Heart right ventricle (tissue), 16 donors: ENCODE measurements at regions not wholly inside any gene's neighbourhood (a gene's known extent, or its start where the extent isn't known, plus 50 kb on each side); places are given as distances from the start of the nearest gene placed in this dataset.
"Not testable (repeated sequence)": the region's sequence is repeated elsewhere in the genome, so short reads cannot be mapped to it uniquely, and the experiment has no call there.

Source experiments
- ATAC-seq, 8 donors: fragments of 200-7000 bp; cut with Tn5 transposase; one replicate each; pipeline ENCODE4 v1.9.1; 2020; ENCODE audit warnings: mild to moderate bottlenecking in 8 of 8, moderate library complexity in 8 of 8, moderate number of reproducible peaks in 1 of 8
- DNase-seq, 2 donors: peaks; one replicate each; pipeline ENCODE4 v3.0.0-alpha.2; 2020
- H3K27ac ChIP-seq, 10 donors: fragments of 200-600 bp; sonication (generic) in 2 of 10; one replicate each; pipeline versions ENCODE4 v1.5.0 to v1.8.0; 2020 to 2022; ENCODE audit warnings: mild to moderate bottlenecking in 3 of 10
- H3K27me3 ChIP-seq, 7 donors: fragments of 200-600 bp; one replicate each; pipeline ENCODE4 v1.8.0; 2021 to 2022; ENCODE audit warnings: mild to moderate bottlenecking in 2 of 7
- H3K36me3 ChIP-seq, 9 donors: fragments of 200-600 bp; sonication (generic) in 1 of 9; one replicate each; pipeline versions ENCODE4 v1.5.0 to v1.8.0; 2020 to 2022; ENCODE audit warnings: mild to moderate bottlenecking in 2 of 9
- H3K4me1 ChIP-seq, 9 donors: fragments of 200-600 bp; sonication (generic) in 1 of 9; one replicate each; pipeline versions ENCODE4 v1.5.0 to v1.8.0; 2020 to 2022; ENCODE audit warnings: mild to moderate bottlenecking in 4 of 9
- H3K4me3 ChIP-seq, 10 donors: fragments of 200-600 bp; sonication (generic) in 2 of 10; one replicate each; pipeline versions ENCODE4 v1.5.0 to v1.8.0; 2020 to 2022; ENCODE audit warnings: mild to moderate bottlenecking in 7 of 10, moderate library complexity in 2 of 10
- H3K9me3 ChIP-seq, 11 donors: fragments of 200-600 bp in 10 of 11; sonication (generic) in 2 of 11; one replicate each; pipeline versions ENCODE4 v1.5.0 to v1.8.0; 2013 to 2022; ENCODE audit warnings: mild to moderate bottlenecking in 2 of 11, control low read depth in 1 of 11, moderate library complexity in 1 of 11
- WGBS, 2 donors: extraction: QIAGEN DNeasy Blood & Tissue Kit; methylation state at CpG; one replicate each; pipeline ENCODE4 v1.1.7; 2013; ENCODE audit warnings: inconsistent platforms in 1 of 2; 5-methylcytosine and 5-hydroxymethylcytosine counted together
- intact Hi-C, 10 donors: fragments of 100-400 bp; cut with DNase I; formaldehyde crosslinking; loops; one replicate each; pipeline versions ENCODE4 v1.11.1 to v1.14.2; 2022
- TF ChIP-seq, protein P1 (sequence below), 9 donors: fragments of 200-600 bp; sonication (generic) in 2 of 9; IDR thresholded peaks; one replicate each; pipeline versions ENCODE4 v1.5.0 to v1.8.0; 2021 to 2022; ENCODE audit warnings: antibody characterized with exemption in 9 of 9, mild to moderate bottlenecking in 5 of 9, moderate library complexity in 1 of 9
- donor health status: Arrhythmogenic right ventricular cardiomyopathy.
- donor health status: ischemic (EF 13 %, LVEDD 7.1; RV severe dilation, severe dysfunction).
- donor health status: healthy with polysubstance abuse.
- donor health status: DM: no; HTN: yes; CAD: no.
- donor health status: DM: no; HTN: no; CAD: no.
- donor health status: ischemic (EF 25% LVEDD 6.9; RV normal size, moderate dysfunction).
- donor health status: ischemic (EF 25% LVEDD 5.7; RV mildly dilated, moderate dysfunction).
- donor health status: healthy.
- donor health status: DM: yes; HTN: yes; CAD: no.
- donor health status: Ischemic cardiomyopathy.
- donor health status: ischemic (EF 35%, LVEDD 5.7; RV mildly dilated, moderate dysfunction).
- donor health status: nonischemic (EF 11% LVEDD 7.7; RV severe dilation, severe dysfunction).
- donor health status: DM: yes; HTN: yes; CAD: no.
- donor health status: PGD.
- donor health status: ischemic (EF 29% LVEDD 5.4; RV normal size, mild dysfunction).
- donor health status: nonischemic (EF 23%, LVEDD 6.1; RV moderate dilation, normal function).

DNA sequence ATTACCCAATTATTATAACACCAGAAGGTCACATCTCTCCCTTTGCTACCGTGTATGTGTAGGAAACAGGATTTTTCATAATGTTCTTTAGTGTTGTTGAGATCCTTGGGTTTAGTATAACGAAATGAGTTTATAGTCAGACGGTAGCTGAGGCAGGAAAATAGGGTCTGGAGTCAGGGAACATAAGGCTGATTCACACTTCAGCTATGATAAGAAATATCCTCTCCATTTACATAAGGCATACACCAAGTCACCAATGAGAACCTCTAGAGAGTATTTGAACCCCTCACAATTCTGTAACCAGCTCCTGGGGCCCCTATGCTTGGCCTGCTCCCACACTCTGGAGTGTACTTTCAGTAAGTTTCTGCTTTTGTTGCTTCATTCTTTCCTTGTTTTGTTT is 58.9 kb upstream of the ANKH start:
- H3K4me1 ChIP-seq: peaks cover 0 to 18% (median 9%) of the 10 kb centered on the region in 9 donors
- 85% methylated on average over 3 of the region's 3 CpGs for WGBS, 2 donors
- DNase-seq (no peak), ATAC-seq (no peak)
- TF ChIP-seq, protein P1, sequence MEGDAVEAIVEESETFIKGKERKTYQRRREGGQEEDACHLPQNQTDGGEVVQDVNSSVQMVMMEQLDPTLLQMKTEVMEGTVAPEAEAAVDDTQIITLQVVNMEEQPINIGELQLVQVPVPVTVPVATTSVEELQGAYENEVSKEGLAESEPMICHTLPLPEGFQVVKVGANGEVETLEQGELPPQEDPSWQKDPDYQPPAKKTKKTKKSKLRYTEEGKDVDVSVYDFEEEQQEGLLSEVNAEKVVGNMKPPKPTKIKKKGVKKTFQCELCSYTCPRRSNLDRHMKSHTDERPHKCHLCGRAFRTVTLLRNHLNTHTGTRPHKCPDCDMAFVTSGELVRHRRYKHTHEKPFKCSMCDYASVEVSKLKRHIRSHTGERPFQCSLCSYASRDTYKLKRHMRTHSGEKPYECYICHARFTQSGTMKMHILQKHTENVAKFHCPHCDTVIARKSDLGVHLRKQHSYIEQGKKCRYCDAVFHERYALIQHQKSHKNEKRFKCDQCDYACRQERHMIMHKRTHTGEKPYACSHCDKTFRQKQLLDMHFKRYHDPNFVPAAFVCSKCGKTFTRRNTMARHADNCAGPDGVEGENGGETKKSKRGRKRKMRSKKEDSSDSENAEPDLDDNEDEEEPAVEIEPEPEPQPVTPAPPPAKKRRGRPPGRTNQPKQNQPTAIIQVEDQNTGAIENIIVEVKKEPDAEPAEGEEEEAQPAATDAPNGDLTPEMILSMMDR (IDR thresholded peaks at IDR 0.05): no peak
- no peaks in the 10 kb centered on the region for H3K36me3 ChIP-seq
- H3K27me3 ChIP-seq: no peaks in the 10 kb centered on the region
- no peak overlapping the region for H3K4me3 ChIP-seq
- intact Hi-C loops: loop anchor here in 2 of 10 donors (10.0 kb wide), 1 partner anchor 56 kb away; the partner anchor contains the start of gene ANKH (in 2 of the 2)
- H3K9me3 ChIP-seq: no peaks in the 10 kb centered on the region
- no peak overlapping the region for H3K27ac ChIP-seq

DNA sequence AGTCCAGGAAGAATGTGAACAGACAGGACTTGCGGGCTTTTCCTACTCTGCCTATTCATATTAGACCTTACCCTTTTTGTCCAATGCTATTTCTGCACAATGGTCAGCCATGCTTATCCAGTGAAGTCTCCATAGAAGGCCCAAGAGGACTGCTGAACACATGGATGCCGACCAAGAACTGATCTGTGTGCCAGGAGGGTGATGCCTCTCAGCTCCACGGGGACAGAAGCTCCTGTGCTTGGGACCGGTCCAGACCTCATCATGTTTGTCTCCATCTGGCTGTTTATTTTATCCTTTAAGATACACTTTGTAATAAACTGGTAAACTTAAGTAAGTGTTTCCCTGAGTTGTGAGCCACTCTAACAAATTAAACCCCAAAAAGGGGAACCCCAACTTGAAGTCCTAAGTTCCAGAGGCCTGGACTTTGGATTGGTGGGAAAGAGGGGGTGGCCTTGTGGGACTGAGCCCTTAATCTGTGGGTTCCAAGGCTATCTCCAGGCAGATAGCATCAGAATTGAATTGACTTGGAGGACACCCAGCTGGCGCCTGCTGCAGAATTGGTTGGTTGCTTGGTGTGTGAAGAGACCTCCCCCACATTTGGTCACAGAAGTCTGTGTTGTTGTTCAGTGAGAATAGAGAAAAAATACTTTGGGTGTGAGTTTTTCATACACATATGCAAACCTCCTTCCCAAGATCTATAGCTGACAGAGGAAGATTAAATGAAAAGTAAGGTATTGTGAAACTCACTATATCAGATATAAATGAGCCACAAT is 57.9 kb upstream of the ANKH start:
- no peaks in the 10 kb centered on the region for H3K36me3 ChIP-seq
- intact Hi-C loops: loop anchor here in 2 of 10 donors (10.0 kb wide), 1 partner anchor 55 kb away; the partner anchor contains the start of gene ANKH (in 2 of the 2)

DNA sequence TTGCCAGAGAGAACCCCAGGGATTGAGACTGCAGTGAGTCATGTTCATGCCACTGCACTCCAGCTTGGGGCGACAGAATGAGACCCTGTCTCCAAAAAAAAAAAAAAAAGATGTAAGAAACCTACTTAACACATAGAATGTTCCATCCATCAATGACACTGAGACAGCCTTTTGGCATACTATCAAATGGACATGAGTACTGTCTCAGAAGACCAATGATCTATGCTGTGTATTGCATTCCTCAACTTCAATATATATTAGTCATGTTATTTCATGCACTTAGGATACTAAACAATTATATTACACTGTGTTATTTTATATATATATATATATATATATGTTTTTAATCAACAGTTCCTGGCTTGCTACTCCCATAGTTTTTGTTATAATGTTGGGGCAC is 57.1 kb upstream of the ANKH start:
- DNase-seq: no peak
- intact Hi-C loops: no loop called here
- ATAC-seq: no peak
- no peaks in the 10 kb centered on the region for H3K9me3 ChIP-seq
- TF ChIP-seq, protein P1 (IDR thresholded peaks at IDR 0.05): no peak
- 69 to 87% methylated on average over 1 of the region's 1 CpG for WGBS, 2 donors
- no peaks in the 10 kb centered on the region for H3K27me3 ChIP-seq
- no peak overlapping the region for H3K4me3 ChIP-seq
- peaks cover 0 to 24% (median 11%) of the 10 kb centered on the region in 9 donors for H3K4me1 ChIP-seq
- no peak overlapping the region for H3K27ac ChIP-seq
- no peaks in the 10 kb centered on the region for H3K36me3 ChIP-seq

More for the DNA sequence above, 57.9 kb upstream of the ANKH start:
- DNase-seq (no peak), ATAC-seq (peak in 1 of 8 donors; percentile 82)
- Histone ChIP-seq H3K4me3 (no peak overlapping the region), H3K27ac (no peak overlapping the region), H3K4me1 (peaks cover 0 to 24% (median 11%) of the 10 kb centered on the region in 9 donors), H3K9me3 (no peaks in the 10 kb centered on the region), H3K27me3 (no peaks in the 10 kb centered on the region)
- WGBS, 2 donors: 54 to 58% methylated on average over 5 of the region's 5 CpGs
- TF ChIP-seq, protein P1 (IDR thresholded peaks at IDR 0.05): no peak

GRCh38 chr5:14925326-14925725 is 53.7 kb upstream of the ANKH start:
- WGBS, 2 donors: 78 to 79% methylated on average over 3 of the region's 3 CpGs
- no peaks in the 10 kb centered on the region for H3K9me3 ChIP-seq
- ATAC-seq (no peak), DNase-seq (no peak)
- no peak overlapping the region for H3K4me3 ChIP-seq
- intact Hi-C loops: no loop called here
- H3K36me3 ChIP-seq: no peaks in the 10 kb centered on the region
- peak overlapping the region in 1 of 10 donors; percentile 64 for H3K27ac ChIP-seq
- H3K4me1 ChIP-seq: peaks cover 0 to 36% (median 23%) of the 10 kb centered on the region in 9 donors
- TF ChIP-seq, protein P1 (IDR thresholded peaks at IDR 0.05): no peak
- H3K27me3 ChIP-seq: no peaks in the 10 kb centered on the region

DNA sequence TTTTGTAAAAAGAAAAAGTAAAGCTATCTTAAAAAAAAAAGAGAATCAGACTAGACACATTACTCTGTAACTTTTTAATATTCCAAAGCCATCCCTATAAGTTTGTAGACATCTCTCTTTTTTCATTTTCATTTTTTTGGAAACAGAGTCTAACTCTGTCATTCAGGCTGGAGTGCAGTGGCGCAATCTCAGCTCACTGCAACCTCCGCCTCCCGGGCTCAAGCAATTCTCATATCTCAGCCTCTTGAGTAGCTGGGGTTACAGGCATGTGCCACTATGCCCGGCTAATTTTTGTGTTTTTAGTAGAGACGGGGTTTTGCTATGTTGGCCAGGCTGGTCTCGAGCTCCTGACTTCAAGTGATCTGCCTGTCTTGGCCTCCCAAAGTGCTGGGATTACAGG is 51.4 kb upstream of the ANKH start:
- H3K27ac ChIP-seq, DNase-seq, intact Hi-C loops, H3K27me3 ChIP-seq, H3K9me3 ChIP-seq, H3K4me3 ChIP-seq, H3K36me3 ChIP-seq, ATAC-seq: not testable (repeated sequence)
- H3K4me1 ChIP-seq: peaks cover 0 to 33% (median 22%) of the 10 kb centered on the region in 9 donors
- WGBS, 2 donors: 58 to 75% methylated on average over 6 of the region's 6 CpGs
